ENCODE measurements at regions not wholly inside any gene's neighbourhood (a gene's known extent, or its start where the extent isn't known, plus 50 kb on each side); places are given as distances from the start of the nearest gene placed in this dataset.

GRCh38 chr10:9613338-9614075 is 1404.2 kb upstream of the CELF2 start:
- Histone ChIP-seq H3K4me3 (ENCODE audit: low read length) (no peak overlapping the region), H3K4me1 (ENCODE audit: control insufficient read depth, low read length) (no peaks in the 10 kb centered on the region), H3K36me3 (ENCODE audit: control insufficient read depth, low read length) (no peaks in the 10 kb centered on the region), H3K9me2 (replicated peaks; ENCODE audit: control insufficient read depth, low read length) (no peaks in the 10 kb centered on the region), H3K4me2 (ENCODE audit: low read length) (no peak overlapping the region), H4K20me1 (ENCODE audit: control insufficient read depth, insufficient read depth, low read depth, low read length) (no peaks in the 10 kb centered on the region), H3K79me2 (ENCODE audit: control insufficient read depth, low read length) (no peaks in the 10 kb centered on the region), H3F3A (ENCODE audit: control insufficient read depth, insufficient read depth) (no peaks in the 10 kb centered on the region), H3K27me3 (ENCODE audit: control insufficient read depth, low read length) (no peaks in the 10 kb centered on the region), H3K9me3 (ENCODE audit: control insufficient read depth, insufficient read depth, low read length) (no peaks in the 10 kb centered on the region), H3K27ac (ENCODE audit: low read depth, low read length) (no peak overlapping the region)
- TF ChIP-seq EZH2phosphoT487 (IDR thresholded peaks at IDR 0.05; ENCODE audit: borderline replicate concordance, low read length) (no peak), CTCF (IDR thresholded peaks at IDR 0.05; ENCODE audit: low read depth, low read length, poor library complexity, severe bottlenecking) (no peak)

- Histone ChIP-seq H3K79me2 (ENCODE audit: control insufficient read depth, low read length) (no peaks in the 10 kb centered on the region), H3K4me1 (ENCODE audit: control insufficient read depth, low read length) (no peaks in the 10 kb centered on the region), H3F3A (ENCODE audit: control insufficient read depth, insufficient read depth) (no peaks in the 10 kb centered on the region), H3K27me3 (ENCODE audit: control insufficient read depth, low read length) (no peaks in the 10 kb centered on the region), H3K9me3 (ENCODE audit: control insufficient read depth, insufficient read depth, low read length) (no peaks in the 10 kb centered on the region), H3K9me2 (replicated peaks; ENCODE audit: control insufficient read depth, low read length) (no peaks in the 10 kb centered on the region), H3K36me3 (ENCODE audit: control insufficient read depth, low read length) (no peaks in the 10 kb centered on the region), H3K4me3 (ENCODE audit: low read length) (no peak overlapping the region), H3K27ac (ENCODE audit: low read depth, low read length) (no peak overlapping the region), H4K20me1 (ENCODE audit: control insufficient read depth, insufficient read depth, low read depth, low read length) (no peaks in the 10 kb centered on the region), H3K4me2 (ENCODE audit: low read length) (no peak overlapping the region)
- TF ChIP-seq CTCF (IDR thresholded peaks at IDR 0.05; ENCODE audit: low read depth, low read length, poor library complexity, severe bottlenecking) = no peak
- no peak for TF ChIP-seq EZH2phosphoT487 (IDR thresholded peaks at IDR 0.05; ENCODE audit: borderline replicate concordance, low read length)
These were observed 1402.5 kb upstream of the CELF2 start for GRCh38 chr10:9615189-9615588.

GRCh38 chr10:9621216-9621615 is 1396.5 kb upstream of the CELF2 start:
- Histone ChIP-seq H3K27me3 (ENCODE audit: control insufficient read depth, low read length) (no peaks in the 10 kb centered on the region), H3K9me2 (replicated peaks; ENCODE audit: control insufficient read depth, low read length) (no peaks in the 10 kb centered on the region), H3K4me3 (ENCODE audit: low read length) (no peak overlapping the region), H3K4me1 (ENCODE audit: control insufficient read depth, low read length) (no peaks in the 10 kb centered on the region), H3K27ac (ENCODE audit: low read depth, low read length) (no peak overlapping the region), H3K4me2 (ENCODE audit: low read length) (no peak overlapping the region), H3K9me3 (ENCODE audit: control insufficient read depth, insufficient read depth, low read length) (no peaks in the 10 kb centered on the region), H3K36me3 (ENCODE audit: control insufficient read depth, low read length) (no peaks in the 10 kb centered on the region), H4K20me1 (ENCODE audit: control insufficient read depth, insufficient read depth, low read depth, low read length) (no peaks in the 10 kb centered on the region), H3F3A (ENCODE audit: control insufficient read depth, insufficient read depth) (no peaks in the 10 kb centered on the region), H3K79me2 (ENCODE audit: control insufficient read depth, low read length) (no peaks in the 10 kb centered on the region)
- TF ChIP-seq EZH2phosphoT487 (IDR thresholded peaks at IDR 0.05; ENCODE audit: borderline replicate concordance, low read length) (no peak), CTCF (IDR thresholded peaks at IDR 0.05; ENCODE audit: low read depth, low read length, poor library complexity, severe bottlenecking) (no peak)

Measured in DOHH2 (cell line).